Ectodermal cell (in vitro differentiated cells): ENCODE measurements at regions not wholly inside any gene's neighbourhood (a gene's known extent, or its start where the extent isn't known, plus 50 kb on each side); places are given as distances from the start of the nearest gene placed in this dataset.
"Not testable (repeated sequence)": the region's sequence is repeated elsewhere in the genome, so short reads cannot be mapped to it uniquely, and the experiment has no call there.

ENCODE experiments used
- H3K27ac ChIP-seq: 2 replicates; pipeline ENCODE4 v1.7.0; 2013; ENCODE audit warnings: mild to moderate bottlenecking, low read depth, low read length; ENCODE audit not compliant: insufficient read depth, poor library complexity, severe bottlenecking
- H3K27me3 ChIP-seq: 2 replicates; pipeline ENCODE4 v1.7.0; 2013; ENCODE audit warnings: mild to moderate bottlenecking, low read length; ENCODE audit not compliant: insufficient read depth, control insufficient read depth, poor library complexity, severe bottlenecking
- H3K36me3 ChIP-seq: one replicate; pipeline ENCODE4 v1.7.0; 2013; ENCODE audit warnings: low read length; ENCODE audit not compliant: control insufficient read depth, insufficient read depth
- H3K4me1 ChIP-seq: one replicate; pipeline ENCODE4 v1.7.0; 2013; ENCODE audit warnings: low read length; ENCODE audit not compliant: control insufficient read depth, insufficient read depth
- H3K4me3 ChIP-seq: 2 replicates; pipeline ENCODE4 v1.7.0; 2013; ENCODE audit warnings: low read depth, low read length, control low read depth; ENCODE audit not compliant: insufficient read depth
- H3K9me3 ChIP-seq: 2 replicates; pipeline ENCODE4 v1.7.0; 2013; ENCODE audit warnings: mild to moderate bottlenecking, low read length, moderate library complexity; ENCODE audit not compliant: control insufficient read depth
- WGBS, 2 experiments: methylation state at CpG; one replicate each; pipeline ENCODE4 v1.1.7; 2013; ENCODE audit warnings: missing lambda C conversion rate in 2 of 2; 5-methylcytosine and 5-hydroxymethylcytosine counted together

- no peaks in the 10 kb centered on the region for H3K9me3 ChIP-seq
- H3K27me3 ChIP-seq: no peaks in the 10 kb centered on the region
- H3K36me3 ChIP-seq: no peaks in the 10 kb centered on the region
- no peak overlapping the region for H3K4me3 ChIP-seq
- no peaks in the 10 kb centered on the region for H3K4me1 ChIP-seq
- H3K27ac ChIP-seq: no peak overlapping the region
Measured at GRCh38 chr9:74078647-74079046, 418.5 kb upstream of the RORB start.

DNA sequence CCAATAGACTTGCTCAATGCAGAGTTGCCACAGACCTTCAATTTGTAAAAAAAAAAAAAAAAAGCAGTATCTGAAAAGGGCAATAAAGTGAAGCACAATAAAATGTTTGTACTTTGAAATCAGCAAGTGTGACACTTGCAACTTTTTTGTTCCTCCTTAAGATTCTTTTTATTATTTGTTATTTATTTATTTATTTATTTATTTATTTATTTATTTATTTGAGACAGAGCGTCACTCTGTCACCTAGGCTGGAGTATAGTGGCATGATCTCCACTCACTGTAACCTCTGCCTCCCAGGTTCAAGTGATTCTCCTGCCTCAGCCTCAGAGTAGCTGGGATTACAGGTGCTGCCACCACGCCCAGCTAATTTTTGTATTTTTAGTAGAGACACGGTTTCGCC lies 416.5 kb upstream of the RORB start:
- WGBS, 2 experiments: 97% methylated on average over 4 of the region's 4 CpGs
- not testable (repeated sequence) for H3K27me3 ChIP-seq

DNA sequence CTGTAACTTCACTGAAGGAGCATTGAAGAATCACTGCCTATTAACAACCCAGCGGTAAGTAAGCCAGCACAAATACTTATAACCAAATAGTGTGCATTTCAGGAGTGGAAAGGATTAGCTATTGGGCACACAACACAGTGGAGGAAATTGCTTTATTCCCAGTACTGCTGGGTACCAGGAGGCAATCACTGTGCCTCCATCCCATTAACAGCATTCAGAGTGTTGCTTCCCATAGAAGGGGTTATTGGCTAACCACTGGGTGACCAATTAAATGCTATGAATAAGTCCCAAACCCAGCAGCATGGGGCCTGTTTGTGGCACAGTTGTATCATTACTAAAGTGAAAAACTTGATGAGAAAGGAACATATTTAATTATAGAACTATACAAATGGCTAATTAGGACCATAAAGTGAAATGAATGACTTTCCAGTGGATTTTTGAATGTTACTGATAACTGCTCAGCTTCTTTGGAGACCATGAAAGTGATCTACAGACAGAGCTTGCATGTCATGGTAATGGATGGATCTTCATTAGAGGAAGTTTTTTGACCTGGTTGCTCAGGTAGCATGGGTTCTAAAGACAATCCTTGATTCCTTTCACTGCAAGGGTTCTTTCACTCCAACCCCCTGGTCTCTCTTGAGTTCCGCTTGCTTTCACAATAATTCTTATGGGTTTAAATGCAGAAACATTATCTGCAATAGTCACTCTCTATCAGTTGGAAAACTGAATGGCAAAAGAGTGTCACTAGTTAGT lies 413.3 kb upstream of the RORB start:
- 37 to 75% methylated on average over 2 of the region's 2 CpGs for WGBS, 2 experiments
- Histone ChIP-seq H3K4me1 (no peaks in the 10 kb centered on the region), H3K4me3 (no peak overlapping the region), H3K27me3 (peaks cover 8% of the 10 kb centered on the region), H3K36me3 (no peaks in the 10 kb centered on the region), H3K9me3 (no peaks in the 10 kb centered on the region), H3K27ac (no peak overlapping the region)

More for the DNA sequence above, 416.5 kb upstream of the RORB start:
- not testable (repeated sequence) for H3K9me3 ChIP-seq, H3K36me3 ChIP-seq, H3K27ac ChIP-seq, H3K4me1 ChIP-seq, H3K4me3 ChIP-seq

- not testable (repeated sequence) for H3K4me3 ChIP-seq, H3K27ac ChIP-seq, H3K27me3 ChIP-seq, H3K36me3 ChIP-seq, H3K9me3 ChIP-seq, H3K4me1 ChIP-seq
- 30 to 36% methylated on average over 5 to 8 of the region's 8 CpGs for WGBS, 2 experiments
Measured at GRCh38 chr9:74085384-74086037, 411.6 kb upstream of the RORB start.

GRCh38 chr9:74090921-74091320 lies 406.2 kb upstream of the RORB start:
- not testable (repeated sequence) for H3K9me3 ChIP-seq, H3K4me1 ChIP-seq, H3K27me3 ChIP-seq, H3K36me3 ChIP-seq, H3K4me3 ChIP-seq, H3K27ac ChIP-seq
- WGBS, 2 experiments: 73 to 75% methylated on average over 3 of the region's 3 CpGs

- 76 to 88% methylated on average over 1 of the region's 1 CpG for WGBS, 2 experiments
- Histone ChIP-seq H3K4me3 (no peak overlapping the region), H3K27ac (no peak overlapping the region), H3K27me3 (no peaks in the 10 kb centered on the region), H3K36me3 (no peaks in the 10 kb centered on the region), H3K4me1 (no peaks in the 10 kb centered on the region), H3K9me3 (no peaks in the 10 kb centered on the region)
Measured at GRCh38 chr9:74092491-74092834, 404.7 kb upstream of the RORB start.

DNA sequence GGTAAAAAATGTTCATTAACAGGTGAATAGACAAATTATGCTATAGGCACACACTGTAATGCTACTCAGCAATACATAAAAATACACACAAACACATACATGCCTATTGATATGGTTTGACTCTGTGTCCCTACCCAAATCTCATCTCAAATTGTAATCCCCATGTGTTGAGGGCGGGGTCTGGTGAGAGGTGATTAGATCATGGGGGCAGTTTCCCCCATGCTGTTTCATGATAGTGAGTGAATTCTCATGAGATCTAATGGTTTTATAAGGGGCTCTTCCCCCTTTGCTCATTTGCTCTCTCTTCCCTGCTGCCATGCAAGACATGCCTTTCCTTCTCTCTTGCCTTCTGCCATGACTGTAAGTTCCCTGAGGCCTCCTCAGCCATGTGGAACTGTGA lies 403.1 kb upstream of the RORB start:
- H3K9me3 ChIP-seq, H3K36me3 ChIP-seq, H3K27me3 ChIP-seq, H3K4me3 ChIP-seq, H3K4me1 ChIP-seq, H3K27ac ChIP-seq: not testable (repeated sequence)
- WGBS, 2 experiments: 92 to 100% methylated on average over 1 of the region's 1 CpG

- no peaks in the 10 kb centered on the region for H3K36me3 ChIP-seq
- no peaks in the 10 kb centered on the region for H3K4me1 ChIP-seq
- H3K27ac ChIP-seq: no peak overlapping the region
- no peaks in the 10 kb centered on the region for H3K9me3 ChIP-seq
- 100% methylated on average over 1 of the region's 1 CpG for WGBS, 2 experiments
- H3K4me3 ChIP-seq: no peak overlapping the region
- no peaks in the 10 kb centered on the region for H3K27me3 ChIP-seq
Measured at GRCh38 chr9:74094766-74095165, 402.4 kb upstream of the RORB start.

GRCh38 chr9:74095925-74096324 lies 401.2 kb upstream of the RORB start:
- no peak overlapping the region for H3K4me3 ChIP-seq
- H3K9me3 ChIP-seq: no peaks in the 10 kb centered on the region
- H3K4me1 ChIP-seq: no peaks in the 10 kb centered on the region
- no peak overlapping the region for H3K27ac ChIP-seq
- H3K27me3 ChIP-seq: no peaks in the 10 kb centered on the region
- no peaks in the 10 kb centered on the region for H3K36me3 ChIP-seq
- 92% methylated on average over 2 of the region's 2 CpGs for WGBS, 2 experiments

- Histone ChIP-seq H3K27ac (no peak overlapping the region), H3K4me1 (no peaks in the 10 kb centered on the region), H3K9me3 (no peaks in the 10 kb centered on the region), H3K27me3 (no peaks in the 10 kb centered on the region), H3K36me3 (no peaks in the 10 kb centered on the region), H3K4me3 (no peak overlapping the region)
- WGBS, 2 experiments: 97 to 100% methylated on average over 2 of the region's 2 CpGs
Measured at GRCh38 chr9:74096420-74096819, 400.7 kb upstream of the RORB start.
